ENCODE measurements at regions not wholly inside any gene's neighbourhood (a gene's known extent, or its start where the extent isn't known, plus 50 kb on each side); places are given as distances from the start of the nearest gene placed in this dataset.

GRCh38 chr19:30854661-30855060 lies 482.5 kb downstream of the ZNF536 start (continued):
- no peak for TF ChIP-seq TSHZ2 (CRISPR knock-in tag; IDR thresholded peaks at IDR 0.05)

- TF ChIP-seq CREB5 (CRISPR knock-in tag; IDR thresholded peaks at IDR 0.05; ENCODE audit: low read depth): no peak
- TF ChIP-seq TSHZ2 (CRISPR knock-in tag; IDR thresholded peaks at IDR 0.05): no peak
- no peak for ATAC-seq
These were observed 482.0 kb downstream of the ZNF536 start for GRCh38 chr19:30854207-30854606.

GRCh38 chr19:30853036-30853435 lies 480.9 kb downstream of the ZNF536 start:
- TF ChIP-seq POU6F1 (CRISPR knock-in tag; IDR thresholded peaks at IDR 0.05; ENCODE audit: borderline replicate concordance, low read depth) (no peak), CSDC2 (CRISPR knock-in tag; IDR thresholded peaks at IDR 0.05) (no peak), ZNF8 (CRISPR knock-in tag; IDR thresholded peaks at IDR 0.05) (no peak), PATZ1 (CRISPR knock-in tag; IDR thresholded peaks at IDR 0.05; ENCODE audit: borderline replicate concordance) (no peak), ZFP3 (CRISPR knock-in tag; IDR thresholded peaks at IDR 0.05) (no peak), ZFP30 (CRISPR knock-in tag; IDR thresholded peaks at IDR 0.05) (no peak), OSR1 (CRISPR knock-in tag; IDR thresholded peaks at IDR 0.05) (no peak)
- ATAC-seq: no peak

- ATAC-seq: no peak
- TF ChIP-seq ESRRG (CRISPR knock-in tag; IDR thresholded peaks at IDR 0.05): no peak
- no peak for TF ChIP-seq GLIS3 (CRISPR knock-in tag; IDR thresholded peaks at IDR 0.05)
- TF ChIP-seq ZFP3 (CRISPR knock-in tag; IDR thresholded peaks at IDR 0.05): no peak
- TF ChIP-seq CSDC2 (CRISPR knock-in tag; IDR thresholded peaks at IDR 0.05): no peak
- TF ChIP-seq PATZ1 (CRISPR knock-in tag; IDR thresholded peaks at IDR 0.05; ENCODE audit: borderline replicate concordance): no peak
- no peak for TF ChIP-seq ZNF565 (CRISPR knock-in tag; conservative IDR thresholded peaks at IDR 0.05; ENCODE audit: low read depth)
- TF ChIP-seq CSRNP3 (CRISPR knock-in tag; IDR thresholded peaks at IDR 0.05): no peak
- no peak for TF ChIP-seq TOX (CRISPR knock-in tag; IDR thresholded peaks at IDR 0.05; ENCODE audit: borderline replicate concordance)
- TF ChIP-seq TSHZ2 (CRISPR knock-in tag; IDR thresholded peaks at IDR 0.05): no peak
- no peak for TF ChIP-seq SNAI2 (CRISPR knock-in tag; IDR thresholded peaks at IDR 0.05)
- TF ChIP-seq ISL1 (CRISPR knock-in tag; IDR thresholded peaks at IDR 0.05): no peak
- no peak for TF ChIP-seq ARNTL (CRISPR knock-in tag; IDR thresholded peaks at IDR 0.05; ENCODE audit: borderline replicate concordance, low read depth)
These were observed 480.0 kb downstream of the ZNF536 start for GRCh38 chr19:30852168-30852567.

Measured in SK-N-SH treated with all-trans-retinoic acid at 6 μM for 48 hours (cell line).